ENCODE measurements at regions not wholly inside any gene's neighbourhood (a gene's known extent, or its start where the extent isn't known, plus 50 kb on each side); places are given as distances from the start of the nearest gene placed in this dataset.

GRCh38 chr21:43302062-43302700 is 124.8 kb downstream of the SIK1 start:
- no peak for DNase-seq

- DNase-seq = no peak
Measured at GRCh38 chr21:43301409-43302061, 125.4 kb downstream of the SIK1 start.

GRCh38 chr21:43300496-43301408 is 126.2 kb downstream of the SIK1 start:
- DNase-seq = no peak

- no peak for DNase-seq
Measured at GRCh38 chr21:43299441-43300277, 127.3 kb downstream of the SIK1 start.

- DNase-seq = no peak
Measured at GRCh38 chr21:43298546-43299440, 128.1 kb downstream of the SIK1 start.

GRCh38 chr21:43297989-43298388 is 128.9 kb downstream of the SIK1 start:
- DNase-seq = no peak

GRCh38 chr21:43297391-43297981 is 128.7 kb downstream of the CRYAA start:
- no peak for DNase-seq

GRCh38 chr21:43295066-43295958 is 126.5 kb downstream of the CRYAA start:
- no peak for DNase-seq

GRCh38 chr21:43294194-43294902 is 125.5 kb downstream of the CRYAA start:
- DNase-seq = no peak

- DNase-seq = no peak
Measured at GRCh38 chr21:43292866-43293142, 124.0 kb downstream of the CRYAA start.

- no peak for DNase-seq
Measured at GRCh38 chr21:43292041-43292865, 123.4 kb downstream of the CRYAA start.

- DNase-seq = no peak
Measured at GRCh38 chr21:43291347-43291950, 122.6 kb downstream of the CRYAA start.

- no peak for DNase-seq
Measured at GRCh38 chr21:43290421-43291346, 121.9 kb downstream of the CRYAA start.

GRCh38 chr21:43289966-43290365 is 121.2 kb downstream of the CRYAA start:
- no peak for DNase-seq

GRCh38 chr21:43289442-43289841 is 120.6 kb downstream of the CRYAA start:
- DNase-seq = no peak

GRCh38 chr21:43287795-43288755 is 119.3 kb downstream of the CRYAA start:
- no peak for DNase-seq
